Right lobe of liver (tissue), 4 donors: ENCODE measurements at regions not wholly inside any gene's neighbourhood (a gene's known extent, or its start where the extent isn't known, plus 50 kb on each side); places are given as distances from the start of the nearest gene placed in this dataset.

Experiments
- CTCF ChIP-seq, 4 donors: fragments of 200-600 bp in 3 of 4; fragments of 450-650 bp in 1 of 4; IDR thresholded peaks; one replicate each; pipeline versions ENCODE4 v1.5.1 to v1.8.0; 2016 to 2022; ENCODE audit warnings: antibody characterized with exemption in 4 of 4, mild to moderate bottlenecking in 2 of 4
- POLR2A ChIP-seq: fragments of 450-650 bp; IDR thresholded peaks from one replicate; pipeline ENCODE4 v1.6.1; 2017; ENCODE audit warnings: antibody characterized with exemption, mild to moderate bottlenecking
- donor health status: DM: no; HTN: no; CAD: no.
- donor health status: DM: no; HTN: no; CAD: no.
- donor health status: DM: no; HTN: yes; CAD: no.

GRCh38 chr13:99642006-99642405, 140.7 kb downstream of the TM9SF2 start:
- TF ChIP-seq POLR2A (no peak), CTCF (IDR thresholded peaks at IDR 0.05) (no peak)
